Fibroblast of lung (primary cell): ENCODE measurements at regions not wholly inside any gene's neighbourhood (a gene's known extent, or its start where the extent isn't known, plus 50 kb on each side); places are given as distances from the start of the nearest gene placed in this dataset.

ENCODE experiments used
- DNase-seq, 2 donors: peaks; one replicate each; pipeline versions ENCODE4 v3.0.0 to v3.0.0-alpha.2; 2010; ENCODE audit warnings: low read depth in 2 of 2
- H2AFZ ChIP-seq: 2 replicates; pipeline ENCODE4 v1.5.1; 2012; ENCODE audit warnings: low read length, control low read depth, inconsistent platforms
- H3K27ac ChIP-seq: 2 replicates; pipeline ENCODE4 v1.5.1; 2011; ENCODE audit warnings: low read length, control low read depth; ENCODE audit not compliant: insufficient read depth
- H3K27me3 ChIP-seq: 2 replicates; pipeline ENCODE4 v1.5.1; 2011; ENCODE audit warnings: mild to moderate bottlenecking, low read length; ENCODE audit not compliant: control insufficient read depth, insufficient read depth
- H3K36me3 ChIP-seq: 2 replicates; pipeline ENCODE4 v1.5.1; 2011; ENCODE audit warnings: low read length; ENCODE audit not compliant: control insufficient read depth, insufficient read depth
- H3K4me1 ChIP-seq: 2 replicates; pipeline ENCODE4 v1.5.1; 2011; ENCODE audit warnings: low read length; ENCODE audit not compliant: control insufficient read depth, insufficient read depth; ENCODE audit errors: extremely low read depth
- H3K4me2 ChIP-seq: 2 replicates; pipeline ENCODE4 v1.5.1; 2011; ENCODE audit warnings: low read length, control low read depth; ENCODE audit not compliant: insufficient read depth; ENCODE audit errors: extremely low read depth
- H3K4me3 ChIP-seq, 4 experiments: fragments of 200-600 bp in 1 of 4; sonication (generic) in 1 of 4; replicated peaks in 1 of 4; 2 replicates each; pipeline ENCODE4 v1.5.1; 2011 to 2016; ENCODE audit warnings: low read length in 4 of 4, low read depth in 3 of 4, mild to moderate bottlenecking in 3 of 4, control low read depth in 2 of 4, inconsistent platforms in 1 of 4, mixed read lengths in 1 of 4; ENCODE audit not compliant: insufficient read depth in 1 of 4; ENCODE audit errors: control extremely low read depth in 1 of 4
- H3K79me2 ChIP-seq: 2 replicates; pipeline ENCODE4 v1.5.1; 2012; ENCODE audit warnings: mild to moderate bottlenecking, low read length, inconsistent platforms; ENCODE audit not compliant: control insufficient read depth, insufficient read depth
- H3K9ac ChIP-seq: 2 replicates; pipeline ENCODE4 v1.5.1; 2011; ENCODE audit warnings: mild to moderate bottlenecking, low read length, control low read depth; ENCODE audit not compliant: insufficient read depth
- H3K9me3 ChIP-seq: 2 replicates; pipeline ENCODE4 v1.5.1; 2012; ENCODE audit warnings: low read depth, low read length; ENCODE audit not compliant: control insufficient read depth, insufficient read depth
- H4K20me1 ChIP-seq: 2 replicates; pipeline ENCODE4 v1.5.1; 2011; ENCODE audit warnings: low read length; ENCODE audit not compliant: control insufficient read depth, insufficient read depth; ENCODE audit errors: extremely low read depth
- EZH2 ChIP-seq: IDR thresholded peaks from 2 replicates; pipeline ENCODE4 v1.5.1; 2012; ENCODE audit warnings: low read length, control low read depth, mild to moderate bottlenecking; ENCODE audit errors: missing control alignments
- TF ChIP-seq, protein P1 (sequence below), 2 donors: IDR thresholded peaks in 1 of 2; conservative IDR thresholded peaks in 1 of 2; 1 replicate in 1 of 2; 2 replicates in 1 of 2; pipeline ENCODE4 v1.5.1; 2011 to 2012; ENCODE audit warnings: low read length in 2 of 2, control low read depth in 1 of 2, inconsistent platforms in 1 of 2, low read depth in 1 of 2, mild to moderate bottlenecking in 1 of 2

DNA sequence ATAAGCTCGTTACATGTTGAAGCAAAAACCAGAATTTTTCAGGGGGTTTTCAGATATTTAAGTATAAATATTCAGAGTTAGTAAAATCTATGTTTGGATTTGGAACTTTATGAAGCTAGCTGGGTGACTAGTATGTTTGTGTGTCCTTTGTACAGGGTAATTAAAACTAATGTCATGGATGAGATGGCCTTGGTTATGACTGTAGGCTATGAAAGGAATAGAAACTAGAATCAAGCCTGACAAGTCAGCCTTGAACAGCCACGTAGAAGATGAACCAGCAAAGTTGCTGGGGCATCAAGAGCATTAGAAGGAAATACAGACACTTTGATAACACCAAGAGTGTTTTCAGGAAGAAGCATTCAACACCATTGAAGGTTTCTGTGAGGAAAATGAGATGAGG lies 825.1 kb upstream of the CNTNAP5 start:
- no peak for TF ChIP-seq EZH2
- TF ChIP-seq, protein P1, sequence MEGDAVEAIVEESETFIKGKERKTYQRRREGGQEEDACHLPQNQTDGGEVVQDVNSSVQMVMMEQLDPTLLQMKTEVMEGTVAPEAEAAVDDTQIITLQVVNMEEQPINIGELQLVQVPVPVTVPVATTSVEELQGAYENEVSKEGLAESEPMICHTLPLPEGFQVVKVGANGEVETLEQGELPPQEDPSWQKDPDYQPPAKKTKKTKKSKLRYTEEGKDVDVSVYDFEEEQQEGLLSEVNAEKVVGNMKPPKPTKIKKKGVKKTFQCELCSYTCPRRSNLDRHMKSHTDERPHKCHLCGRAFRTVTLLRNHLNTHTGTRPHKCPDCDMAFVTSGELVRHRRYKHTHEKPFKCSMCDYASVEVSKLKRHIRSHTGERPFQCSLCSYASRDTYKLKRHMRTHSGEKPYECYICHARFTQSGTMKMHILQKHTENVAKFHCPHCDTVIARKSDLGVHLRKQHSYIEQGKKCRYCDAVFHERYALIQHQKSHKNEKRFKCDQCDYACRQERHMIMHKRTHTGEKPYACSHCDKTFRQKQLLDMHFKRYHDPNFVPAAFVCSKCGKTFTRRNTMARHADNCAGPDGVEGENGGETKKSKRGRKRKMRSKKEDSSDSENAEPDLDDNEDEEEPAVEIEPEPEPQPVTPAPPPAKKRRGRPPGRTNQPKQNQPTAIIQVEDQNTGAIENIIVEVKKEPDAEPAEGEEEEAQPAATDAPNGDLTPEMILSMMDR (conservative IDR thresholded peaks at IDR 0.05 in 1 of 2, IDR thresholded peaks at IDR 0.05 in 1 of 2; ENCODE audit: low read depth in 1 of 2, low read length in 2 of 2), result no peak
- H3K27ac ChIP-seq, result no peak overlapping the region
- no peaks in the 10 kb centered on the region for H4K20me1 ChIP-seq
- H3K27me3 ChIP-seq, result no peaks in the 10 kb centered on the region
- no peaks in the 10 kb centered on the region for H3K4me1 ChIP-seq
- H3K9ac ChIP-seq, result no peak overlapping the region
- DNase-seq, result no peak
- H3K36me3 ChIP-seq, result no peaks in the 10 kb centered on the region
- H3K9me3 ChIP-seq, result no peaks in the 10 kb centered on the region
- H3K4me3 ChIP-seq, result no peak overlapping the region
- H3K79me2 ChIP-seq, result no peaks in the 10 kb centered on the region
- H2AFZ ChIP-seq, result no peak overlapping the region
- H3K4me2 ChIP-seq, result no peak overlapping the region

DNA sequence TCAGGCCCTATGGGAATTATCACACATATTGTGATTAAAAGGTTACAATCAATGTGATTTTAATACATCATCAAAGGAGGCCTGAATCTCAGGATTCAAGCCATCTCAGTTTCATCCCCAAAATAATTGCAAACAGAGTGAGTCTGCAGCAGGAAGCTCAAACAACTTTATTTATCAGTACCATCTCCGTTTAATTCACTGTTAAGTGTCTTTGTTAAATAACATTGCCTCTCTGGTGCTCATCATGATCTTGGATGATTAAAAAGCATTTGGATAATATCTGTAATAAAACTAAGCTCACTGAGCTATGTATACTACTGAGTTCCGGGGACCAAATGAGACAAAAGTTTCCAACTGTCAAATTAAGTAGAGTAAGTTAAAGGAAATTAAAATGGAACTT lies 817.8 kb upstream of the CNTNAP5 start:
- no peaks in the 10 kb centered on the region for H3K27me3 ChIP-seq
- no peaks in the 10 kb centered on the region for H3K36me3 ChIP-seq
- no peaks in the 10 kb centered on the region for H4K20me1 ChIP-seq
- H3K9me3 ChIP-seq, result no peaks in the 10 kb centered on the region
- DNase-seq, result no peak
- H3K4me2 ChIP-seq, result no peak overlapping the region
- H2AFZ ChIP-seq, result no peak overlapping the region
- H3K9ac ChIP-seq, result no peak overlapping the region
- TF ChIP-seq EZH2, result no peak
- TF ChIP-seq, protein P1 (conservative IDR thresholded peaks at IDR 0.05 in 1 of 2, IDR thresholded peaks at IDR 0.05 in 1 of 2; ENCODE audit: low read depth in 1 of 2, low read length in 2 of 2), result no peak
- H3K79me2 ChIP-seq, result no peaks in the 10 kb centered on the region
- no peak overlapping the region for H3K4me3 ChIP-seq
- no peaks in the 10 kb centered on the region for H3K4me1 ChIP-seq
- H3K27ac ChIP-seq, result no peak overlapping the region

DNA sequence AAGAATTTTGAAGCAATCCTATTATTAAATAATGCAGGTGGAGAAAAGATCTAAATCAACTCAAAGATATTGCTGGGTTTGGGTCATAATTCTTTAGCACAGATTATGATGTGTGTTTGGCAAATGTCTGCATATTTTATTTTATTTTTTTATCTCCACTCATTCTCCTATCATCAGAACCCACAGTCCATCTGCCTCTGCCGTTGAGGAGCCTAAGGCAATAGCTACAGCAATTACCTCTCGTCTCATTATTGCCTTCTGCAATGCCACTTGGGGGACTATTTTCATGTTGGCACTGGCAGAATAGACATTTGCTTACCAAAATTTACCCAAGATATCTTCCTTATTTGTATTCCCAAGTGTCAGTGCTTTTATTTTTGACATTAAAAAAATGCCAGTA lies 815.9 kb upstream of the CNTNAP5 start:
- H2AFZ ChIP-seq, result no peak overlapping the region
- H3K36me3 ChIP-seq, result no peaks in the 10 kb centered on the region
- H3K27me3 ChIP-seq, result no peaks in the 10 kb centered on the region
- H3K9ac ChIP-seq, result no peak overlapping the region
- H3K4me1 ChIP-seq, result no peaks in the 10 kb centered on the region
- H3K79me2 ChIP-seq, result no peaks in the 10 kb centered on the region
- no peak for DNase-seq
- no peaks in the 10 kb centered on the region for H4K20me1 ChIP-seq
- H3K9me3 ChIP-seq, result no peaks in the 10 kb centered on the region
- TF ChIP-seq EZH2, result no peak
- TF ChIP-seq, protein P1 (conservative IDR thresholded peaks at IDR 0.05 in 1 of 2, IDR thresholded peaks at IDR 0.05 in 1 of 2; ENCODE audit: low read depth in 1 of 2, low read length in 2 of 2), result no peak
- H3K4me2 ChIP-seq, result no peak overlapping the region
- H3K27ac ChIP-seq, result no peak overlapping the region
- H3K4me3 ChIP-seq, result no peak overlapping the region
